C4-2B (cell line): ENCODE measurements at regions not wholly inside any gene's neighbourhood (a gene's known extent, or its start where the extent isn't known, plus 50 kb on each side); places are given as distances from the start of the nearest gene placed in this dataset.

Experiments
- CTCF ChIP-seq: fragments of 450-650 bp; conservative IDR thresholded peaks from 2 replicates; pipeline ENCODE4 v1.5.1; 2017; ENCODE audit warnings: mild to moderate bottlenecking
- ZFX ChIP-seq: fragments of 450-650 bp; IDR thresholded peaks from 2 replicates; pipeline ENCODE4 v1.6.1; 2017

- no peak for TF ChIP-seq CTCF
- TF ChIP-seq ZFX, result no peak
Observed at GRCh38 chr11:36730761-36731160, 132.7 kb upstream of the RAG2 start.
